Fibroblast of lung (primary cell): ENCODE measurements at regions not wholly inside any gene's neighbourhood (a gene's known extent, or its start where the extent isn't known, plus 50 kb on each side); places are given as distances from the start of the nearest gene placed in this dataset.

Source experiments
- DNase-seq, 2 donors: peaks; one replicate each; pipeline versions ENCODE4 v3.0.0 to v3.0.0-alpha.2; 2010; ENCODE audit warnings: low read depth in 2 of 2
- H2AFZ ChIP-seq: 2 replicates; pipeline ENCODE4 v1.5.1; 2012; ENCODE audit warnings: low read length, control low read depth, inconsistent platforms
- H3K27ac ChIP-seq: 2 replicates; pipeline ENCODE4 v1.5.1; 2011; ENCODE audit warnings: low read length, control low read depth; ENCODE audit not compliant: insufficient read depth
- H3K27me3 ChIP-seq: 2 replicates; pipeline ENCODE4 v1.5.1; 2011; ENCODE audit warnings: mild to moderate bottlenecking, low read length; ENCODE audit not compliant: control insufficient read depth, insufficient read depth
- H3K36me3 ChIP-seq: 2 replicates; pipeline ENCODE4 v1.5.1; 2011; ENCODE audit warnings: low read length; ENCODE audit not compliant: control insufficient read depth, insufficient read depth
- H3K4me1 ChIP-seq: 2 replicates; pipeline ENCODE4 v1.5.1; 2011; ENCODE audit warnings: low read length; ENCODE audit not compliant: control insufficient read depth, insufficient read depth; ENCODE audit errors: extremely low read depth
- H3K4me2 ChIP-seq: 2 replicates; pipeline ENCODE4 v1.5.1; 2011; ENCODE audit warnings: low read length, control low read depth; ENCODE audit not compliant: insufficient read depth; ENCODE audit errors: extremely low read depth
- H3K4me3 ChIP-seq, 4 experiments: fragments of 200-600 bp in 1 of 4; sonication (generic) in 1 of 4; replicated peaks in 1 of 4; 2 replicates each; pipeline ENCODE4 v1.5.1; 2011 to 2016; ENCODE audit warnings: low read length in 4 of 4, low read depth in 3 of 4, mild to moderate bottlenecking in 3 of 4, control low read depth in 2 of 4, inconsistent platforms in 1 of 4, mixed read lengths in 1 of 4; ENCODE audit not compliant: insufficient read depth in 1 of 4; ENCODE audit errors: control extremely low read depth in 1 of 4
- H3K79me2 ChIP-seq: 2 replicates; pipeline ENCODE4 v1.5.1; 2012; ENCODE audit warnings: mild to moderate bottlenecking, low read length, inconsistent platforms; ENCODE audit not compliant: control insufficient read depth, insufficient read depth
- H3K9ac ChIP-seq: 2 replicates; pipeline ENCODE4 v1.5.1; 2011; ENCODE audit warnings: mild to moderate bottlenecking, low read length, control low read depth; ENCODE audit not compliant: insufficient read depth
- H3K9me3 ChIP-seq: 2 replicates; pipeline ENCODE4 v1.5.1; 2012; ENCODE audit warnings: low read depth, low read length; ENCODE audit not compliant: control insufficient read depth, insufficient read depth
- H4K20me1 ChIP-seq: 2 replicates; pipeline ENCODE4 v1.5.1; 2011; ENCODE audit warnings: low read length; ENCODE audit not compliant: control insufficient read depth, insufficient read depth; ENCODE audit errors: extremely low read depth
- CTCF ChIP-seq, 2 donors: IDR thresholded peaks in 1 of 2; conservative IDR thresholded peaks in 1 of 2; 1 replicate in 1 of 2; 2 replicates in 1 of 2; pipeline ENCODE4 v1.5.1; 2011 to 2012; ENCODE audit warnings: low read length in 2 of 2, control low read depth in 1 of 2, inconsistent platforms in 1 of 2, low read depth in 1 of 2, mild to moderate bottlenecking in 1 of 2
- EZH2 ChIP-seq: IDR thresholded peaks from 2 replicates; pipeline ENCODE4 v1.5.1; 2012; ENCODE audit warnings: low read length, control low read depth, mild to moderate bottlenecking; ENCODE audit errors: missing control alignments

- TF ChIP-seq EZH2, result no peak
- no peak for TF ChIP-seq CTCF (conservative IDR thresholded peaks at IDR 0.05 in 1 of 2, IDR thresholded peaks at IDR 0.05 in 1 of 2; ENCODE audit: low read depth in 1 of 2, low read length in 2 of 2)
- DNase-seq, result no peak
- H3K4me3 ChIP-seq, result no peak overlapping the region
- H3K36me3 ChIP-seq, result no peaks in the 10 kb centered on the region
- H3K4me2 ChIP-seq, result no peak overlapping the region
- no peaks in the 10 kb centered on the region for H3K9me3 ChIP-seq
- H3K79me2 ChIP-seq, result no peaks in the 10 kb centered on the region
- H2AFZ ChIP-seq, result no peak overlapping the region
- H3K27me3 ChIP-seq, result no peaks in the 10 kb centered on the region
- H3K4me1 ChIP-seq, result no peaks in the 10 kb centered on the region
- H3K9ac ChIP-seq, result no peak overlapping the region
- H4K20me1 ChIP-seq, result no peaks in the 10 kb centered on the region
- no peak overlapping the region for H3K27ac ChIP-seq
Observed at GRCh38 chr4:25538430-25538829, 117.2 kb upstream of the SLC34A2 start.

GRCh38 chr4:25539241-25539640 lies 116.4 kb upstream of the SLC34A2 start:
- Histone ChIP-seq H3K27me3 (no peaks in the 10 kb centered on the region), H3K4me2 (no peak overlapping the region), H3K9ac (no peak overlapping the region), H4K20me1 (no peaks in the 10 kb centered on the region), H3K36me3 (no peaks in the 10 kb centered on the region), H3K4me3 (no peak overlapping the region), H3K27ac (no peak overlapping the region), H3K79me2 (no peaks in the 10 kb centered on the region), H3K9me3 (no peaks in the 10 kb centered on the region), H3K4me1 (no peaks in the 10 kb centered on the region), H2AFZ (no peak overlapping the region)
- TF ChIP-seq EZH2 (no peak), CTCF (conservative IDR thresholded peaks at IDR 0.05 in 1 of 2, IDR thresholded peaks at IDR 0.05 in 1 of 2; ENCODE audit: low read depth in 1 of 2, low read length in 2 of 2) (no peak)
- DNase-seq, result no peak

- TF ChIP-seq CTCF (conservative IDR thresholded peaks at IDR 0.05 in 1 of 2, IDR thresholded peaks at IDR 0.05 in 1 of 2; ENCODE audit: low read depth in 1 of 2, low read length in 2 of 2) (no peak), EZH2 (no peak)
Observed at GRCh38 chr4:25540734-25541133, 114.9 kb upstream of the SLC34A2 start.

More at GRCh38 chr4:25540734-25541133, 114.9 kb upstream of the SLC34A2 start:
- Histone ChIP-seq H3K4me1 (no peaks in the 10 kb centered on the region), H3K27ac (no peak overlapping the region), H3K9ac (no peak overlapping the region), H4K20me1 (no peaks in the 10 kb centered on the region), H3K9me3 (no peaks in the 10 kb centered on the region), H3K4me2 (no peak overlapping the region), H3K36me3 (no peaks in the 10 kb centered on the region), H3K4me3 (no peak overlapping the region), H3K27me3 (no peaks in the 10 kb centered on the region), H3K79me2 (no peaks in the 10 kb centered on the region), H2AFZ (no peak overlapping the region)
- no peak for DNase-seq
